ENCODE measurements at regions not wholly inside any gene's neighbourhood (a gene's known extent, or its start where the extent isn't known, plus 50 kb on each side); places are given as distances from the start of the nearest gene placed in this dataset.

- TF ChIP-seq TAF1 (IDR thresholded peaks at IDR 0.05; ENCODE audit: borderline replicate concordance, low read depth, low read length) (no peak), POLR2A (IDR thresholded peaks at IDR 0.05; ENCODE audit: low read depth, low read length) (no peak), POLR2AphosphoS5 (IDR thresholded peaks at IDR 0.05; ENCODE audit: low read depth, low read length) (no peak)
- FAIRE-seq: no peak
- no peak for DNase-seq (ENCODE audit: insufficient read length)
Observed at GRCh38 chr1:187460093-187460492, 631.3 kb downstream of the PLA2G4A start.

- TF ChIP-seq POLR2A (IDR thresholded peaks at IDR 0.05; ENCODE audit: low read depth, low read length): no peak
- TF ChIP-seq TAF1 (IDR thresholded peaks at IDR 0.05; ENCODE audit: borderline replicate concordance, low read depth, low read length): no peak
- no peak for TF ChIP-seq POLR2AphosphoS5 (IDR thresholded peaks at IDR 0.05; ENCODE audit: low read depth, low read length)
- FAIRE-seq (no peak), DNase-seq (ENCODE audit: insufficient read length) (no peak)
Observed at GRCh38 chr1:187464320-187464719, 635.6 kb downstream of the PLA2G4A start.

GRCh38 chr1:187465441-187465840, 636.7 kb downstream of the PLA2G4A start:
- TF ChIP-seq POLR2A (IDR thresholded peaks at IDR 0.05; ENCODE audit: low read depth, low read length): no peak
- TF ChIP-seq TAF1 (IDR thresholded peaks at IDR 0.05; ENCODE audit: borderline replicate concordance, low read depth, low read length): no peak
- no peak for TF ChIP-seq POLR2AphosphoS5 (IDR thresholded peaks at IDR 0.05; ENCODE audit: low read depth, low read length)
- DNase-seq (ENCODE audit: insufficient read length): no peak
- no peak for FAIRE-seq

GRCh38 chr1:187469836-187470235, 641.1 kb downstream of the PLA2G4A start:
- no peak for DNase-seq (ENCODE audit: insufficient read length)
- FAIRE-seq: no peak
- TF ChIP-seq POLR2A (IDR thresholded peaks at IDR 0.05; ENCODE audit: low read depth, low read length): no peak
- no peak for TF ChIP-seq POLR2AphosphoS5 (IDR thresholded peaks at IDR 0.05; ENCODE audit: low read depth, low read length)
- no peak for TF ChIP-seq TAF1 (IDR thresholded peaks at IDR 0.05; ENCODE audit: borderline replicate concordance, low read depth, low read length)

GRCh38 chr1:187471555-187471954, 642.8 kb downstream of the PLA2G4A start:
- FAIRE-seq (no peak), DNase-seq (ENCODE audit: insufficient read length) (no peak)
- no peak for TF ChIP-seq POLR2AphosphoS5 (IDR thresholded peaks at IDR 0.05; ENCODE audit: low read depth, low read length)
- TF ChIP-seq TAF1 (IDR thresholded peaks at IDR 0.05; ENCODE audit: borderline replicate concordance, low read depth, low read length): no peak
- TF ChIP-seq POLR2A (IDR thresholded peaks at IDR 0.05; ENCODE audit: low read depth, low read length): no peak

- FAIRE-seq (no peak), DNase-seq (ENCODE audit: insufficient read length) (no peak)
- no peak for TF ChIP-seq TAF1 (IDR thresholded peaks at IDR 0.05; ENCODE audit: borderline replicate concordance, low read depth, low read length)
- TF ChIP-seq POLR2AphosphoS5 (IDR thresholded peaks at IDR 0.05; ENCODE audit: low read depth, low read length): no peak
- no peak for TF ChIP-seq POLR2A (IDR thresholded peaks at IDR 0.05; ENCODE audit: low read depth, low read length)
Observed at GRCh38 chr1:187474336-187474735, 645.6 kb downstream of the PLA2G4A start.

- DNase-seq (ENCODE audit: insufficient read length) (no peak), FAIRE-seq (no peak)
- no peak for TF ChIP-seq POLR2AphosphoS5 (IDR thresholded peaks at IDR 0.05; ENCODE audit: low read depth, low read length)
- no peak for TF ChIP-seq POLR2A (IDR thresholded peaks at IDR 0.05; ENCODE audit: low read depth, low read length)
- TF ChIP-seq TAF1 (IDR thresholded peaks at IDR 0.05; ENCODE audit: borderline replicate concordance, low read depth, low read length): no peak
Observed at GRCh38 chr1:187476671-187477070, 647.9 kb downstream of the PLA2G4A start.

GRCh38 chr1:187477103-187477502, 648.4 kb downstream of the PLA2G4A start:
- FAIRE-seq (no peak), DNase-seq (ENCODE audit: insufficient read length) (no peak)
- TF ChIP-seq POLR2A (IDR thresholded peaks at IDR 0.05; ENCODE audit: low read depth, low read length) (no peak), TAF1 (IDR thresholded peaks at IDR 0.05; ENCODE audit: borderline replicate concordance, low read depth, low read length) (no peak), POLR2AphosphoS5 (IDR thresholded peaks at IDR 0.05; ENCODE audit: low read depth, low read length) (no peak)

- FAIRE-seq: no peak
- TF ChIP-seq POLR2A (IDR thresholded peaks at IDR 0.05; ENCODE audit: low read depth, low read length) (no peak), TAF1 (IDR thresholded peaks at IDR 0.05; ENCODE audit: borderline replicate concordance, low read depth, low read length) (no peak), POLR2AphosphoS5 (IDR thresholded peaks at IDR 0.05; ENCODE audit: low read depth, low read length) (no peak)
- no peak for DNase-seq (ENCODE audit: insufficient read length)
Observed at GRCh38 chr1:187477535-187477934, 648.8 kb downstream of the PLA2G4A start.

GRCh38 chr1:187481581-187482148, 652.9 kb downstream of the PLA2G4A start:
- DNase-seq (ENCODE audit: insufficient read length) (no peak), FAIRE-seq (no peak)
- TF ChIP-seq POLR2A (IDR thresholded peaks at IDR 0.05; ENCODE audit: low read depth, low read length): no peak
- no peak for TF ChIP-seq TAF1 (IDR thresholded peaks at IDR 0.05; ENCODE audit: borderline replicate concordance, low read depth, low read length)
- TF ChIP-seq POLR2AphosphoS5 (IDR thresholded peaks at IDR 0.05; ENCODE audit: low read depth, low read length): no peak

GRCh38 chr1:187490266-187490665, 661.5 kb downstream of the PLA2G4A start:
- FAIRE-seq (no peak), DNase-seq (ENCODE audit: insufficient read length) (no peak)
- TF ChIP-seq POLR2A (IDR thresholded peaks at IDR 0.05; ENCODE audit: low read depth, low read length) (no peak), TAF1 (IDR thresholded peaks at IDR 0.05; ENCODE audit: borderline replicate concordance, low read depth, low read length) (no peak), POLR2AphosphoS5 (IDR thresholded peaks at IDR 0.05; ENCODE audit: low read depth, low read length) (no peak)

- no peak for DNase-seq (ENCODE audit: insufficient read length)
- no peak for FAIRE-seq
- TF ChIP-seq POLR2A (IDR thresholded peaks at IDR 0.05; ENCODE audit: low read depth, low read length) (no peak), POLR2AphosphoS5 (IDR thresholded peaks at IDR 0.05; ENCODE audit: low read depth, low read length) (no peak), TAF1 (IDR thresholded peaks at IDR 0.05; ENCODE audit: borderline replicate concordance, low read depth, low read length) (no peak)
Observed at GRCh38 chr1:187491082-187491720, 662.5 kb downstream of the PLA2G4A start.

All from GM12892 (cell line).